Mononuclear cell (primary cell): ENCODE measurements at regions not wholly inside any gene's neighbourhood (a gene's known extent, or its start where the extent isn't known, plus 50 kb on each side); places are given as distances from the start of the nearest gene placed in this dataset.

ENCODE experiments used
- H3K27me3 ChIP-seq: 2 replicates; pipeline ENCODE4 v1.6.0; 2011; ENCODE audit warnings: low read length, control low read depth; ENCODE audit not compliant: insufficient read depth
- H3K4me1 ChIP-seq: 2 replicates; pipeline ENCODE4 v1.5.1; 2011; ENCODE audit warnings: mild to moderate bottlenecking, low read length, control low read depth; ENCODE audit not compliant: insufficient read depth
- H3K4me3 ChIP-seq: 2 replicates; pipeline ENCODE4 v1.5.1; 2011; ENCODE audit warnings: mild to moderate bottlenecking, low read length, moderate library complexity
- H3K9me3 ChIP-seq: 2 replicates; pipeline ENCODE4 v1.5.1; 2011; ENCODE audit warnings: low read depth, mild to moderate bottlenecking, control low read depth, low read length

- peaks cover 22% of the 10 kb centered on the region for H3K4me1 ChIP-seq
- H3K27me3 ChIP-seq = peaks cover 6% of the 10 kb centered on the region
- H3K4me3 ChIP-seq = no peak overlapping the region
- no peaks in the 10 kb centered on the region for H3K9me3 ChIP-seq
These were observed 143.8 kb upstream of the RGMA start for GRCh38 chr15:93232845-93233244.

GRCh38 chr15:93231994-93232393, 143.0 kb upstream of the RGMA start:
- H3K4me3 ChIP-seq = no peak overlapping the region
- H3K27me3 ChIP-seq = peaks cover 6% of the 10 kb centered on the region

GRCh38 chr15:93231261-93231925, 142.4 kb upstream of the RGMA start:
- H3K9me3 ChIP-seq = no peaks in the 10 kb centered on the region
- H3K27me3 ChIP-seq = peaks cover 6% of the 10 kb centered on the region
- no peak overlapping the region for H3K4me3 ChIP-seq
- peaks cover 18% of the 10 kb centered on the region for H3K4me1 ChIP-seq

More at GRCh38 chr15:93231994-93232393, 143.0 kb upstream of the RGMA start:
- no peaks in the 10 kb centered on the region for H3K9me3 ChIP-seq
- H3K4me1 ChIP-seq = peaks cover 22% of the 10 kb centered on the region

GRCh38 chr15:93228546-93228945, 139.5 kb upstream of the RGMA start:
- peaks cover 13% of the 10 kb centered on the region for H3K27me3 ChIP-seq
- no peaks in the 10 kb centered on the region for H3K9me3 ChIP-seq
- peaks cover 10% of the 10 kb centered on the region for H3K4me1 ChIP-seq
- H3K4me3 ChIP-seq = no peak overlapping the region

- H3K4me1 ChIP-seq = peaks cover 3% of the 10 kb centered on the region
- H3K27me3 ChIP-seq = peaks cover 6% of the 10 kb centered on the region
- no peak overlapping the region for H3K4me3 ChIP-seq
- H3K9me3 ChIP-seq = no peaks in the 10 kb centered on the region
These were observed 134.8 kb upstream of the RGMA start for GRCh38 chr15:93223803-93224202.

- Histone ChIP-seq H3K4me3 (no peak overlapping the region), H3K9me3 (no peaks in the 10 kb centered on the region), H3K27me3 (peaks cover 6% of the 10 kb centered on the region), H3K4me1 (peaks cover 3% of the 10 kb centered on the region)
These were observed 132.7 kb upstream of the RGMA start for GRCh38 chr15:93221759-93222158.

- no peaks in the 10 kb centered on the region for H3K9me3 ChIP-seq
- H3K4me1 ChIP-seq = no peaks in the 10 kb centered on the region
- H3K27me3 ChIP-seq = peaks cover 3% of the 10 kb centered on the region
- H3K4me3 ChIP-seq = no peak overlapping the region
These were observed 130.9 kb upstream of the RGMA start for GRCh38 chr15:93219859-93220420.

GRCh38 chr15:93217343-93217742, 128.3 kb upstream of the RGMA start:
- Histone ChIP-seq H3K9me3 (no peaks in the 10 kb centered on the region), H3K4me3 (no peak overlapping the region), H3K4me1 (no peaks in the 10 kb centered on the region), H3K27me3 (no peaks in the 10 kb centered on the region)

- Histone ChIP-seq H3K9me3 (no peaks in the 10 kb centered on the region), H3K4me1 (no peaks in the 10 kb centered on the region), H3K4me3 (no peak overlapping the region), H3K27me3 (no peaks in the 10 kb centered on the region)
These were observed 125.1 kb upstream of the RGMA start for GRCh38 chr15:93214106-93214505.

- H3K4me1 ChIP-seq = no peaks in the 10 kb centered on the region
- H3K9me3 ChIP-seq = no peaks in the 10 kb centered on the region
- no peaks in the 10 kb centered on the region for H3K27me3 ChIP-seq
- no peak overlapping the region for H3K4me3 ChIP-seq
These were observed 124.3 kb upstream of the RGMA start for GRCh38 chr15:93213281-93213680.

- Histone ChIP-seq H3K9me3 (no peaks in the 10 kb centered on the region), H3K27me3 (no peaks in the 10 kb centered on the region), H3K4me1 (no peaks in the 10 kb centered on the region), H3K4me3 (no peak overlapping the region)
These were observed 123.6 kb upstream of the RGMA start for GRCh38 chr15:93212578-93212977.

- no peaks in the 10 kb centered on the region for H3K4me1 ChIP-seq
- H3K27me3 ChIP-seq = no peaks in the 10 kb centered on the region
- H3K9me3 ChIP-seq = no peaks in the 10 kb centered on the region
- no peak overlapping the region for H3K4me3 ChIP-seq
These were observed 122.0 kb upstream of the RGMA start for GRCh38 chr15:93210995-93211394.

- Histone ChIP-seq H3K4me3 (no peak overlapping the region), H3K9me3 (no peaks in the 10 kb centered on the region), H3K4me1 (no peaks in the 10 kb centered on the region), H3K27me3 (no peaks in the 10 kb centered on the region)
These were observed 120.9 kb upstream of the RGMA start for GRCh38 chr15:93209690-93210445.

GRCh38 chr15:93206893-93207292, 117.9 kb upstream of the RGMA start:
- H3K4me1 ChIP-seq = no peaks in the 10 kb centered on the region
- no peak overlapping the region for H3K4me3 ChIP-seq
- no peaks in the 10 kb centered on the region for H3K27me3 ChIP-seq
- H3K9me3 ChIP-seq = no peaks in the 10 kb centered on the region

GRCh38 chr15:93205413-93205812, 116.4 kb upstream of the RGMA start:
- no peaks in the 10 kb centered on the region for H3K9me3 ChIP-seq
- no peaks in the 10 kb centered on the region for H3K4me1 ChIP-seq
- H3K27me3 ChIP-seq = peaks cover 3% of the 10 kb centered on the region
- H3K4me3 ChIP-seq = no peak overlapping the region
